CD14-positive monocyte (primary cell): ENCODE measurements at regions not wholly inside any gene's neighbourhood (a gene's known extent, or its start where the extent isn't known, plus 50 kb on each side); places are given as distances from the start of the nearest gene placed in this dataset.

Source experiments
- DNase-seq, 3 donors: peaks; one replicate each; pipeline ENCODE4 v3.0.0-alpha.2; 2011 to 2022
- H2AFZ ChIP-seq: 2 replicates; pipeline ENCODE4 v1.6.0; 2012; ENCODE audit warnings: mild to moderate bottlenecking, low read depth, low read length, inconsistent platforms; ENCODE audit not compliant: insufficient read depth, poor library complexity, severe bottlenecking
- H3K27ac ChIP-seq, 2 donors: 1 replicate in 1 of 2; 2 replicates in 1 of 2; pipeline ENCODE4 v1.5.1; 2012 to 2013; ENCODE audit warnings: low read length in 2 of 2, control low read depth in 1 of 2, inconsistent platforms in 1 of 2, low read depth in 1 of 2, mild to moderate bottlenecking in 1 of 2
- H3K27me3 ChIP-seq, 2 donors: one replicate each; pipeline versions ENCODE4 v1.6.0 to v1.6.1; 2011 to 2013; ENCODE audit warnings: low read length in 2 of 2; ENCODE audit not compliant: control insufficient read depth in 2 of 2, insufficient read depth in 2 of 2
- H3K36me3 ChIP-seq, 2 donors: replicated peaks in 1 of 2; 1 replicate in 1 of 2; 2 replicates in 1 of 2; pipeline versions ENCODE4 v1.5.1 to v1.6.1; 2012 to 2013; ENCODE audit warnings: low read length in 2 of 2, control low read depth in 1 of 2, inconsistent platforms in 1 of 2, mild to moderate bottlenecking in 1 of 2; ENCODE audit not compliant: insufficient read depth in 2 of 2, control insufficient read depth in 1 of 2
- H3K4me1 ChIP-seq, 2 donors: 1 replicate in 1 of 2; 2 replicates in 1 of 2; pipeline versions ENCODE4 v1.5.1 to v1.6.1; 2012 to 2013; ENCODE audit warnings: low read length in 2 of 2, control low read depth in 1 of 2, inconsistent platforms in 1 of 2, mild to moderate bottlenecking in 1 of 2, moderate library complexity in 1 of 2; ENCODE audit not compliant: insufficient read depth in 2 of 2, control insufficient read depth in 1 of 2
- H3K4me2 ChIP-seq: replicated peaks from 2 replicates; pipeline ENCODE3; 2012; ENCODE audit warnings: low read length, moderate library complexity, mild to moderate bottlenecking; ENCODE audit not compliant: poor library complexity, severe bottlenecking; ENCODE audit errors: extremely low read depth
- H3K4me3 ChIP-seq, 3 experiments: fragments of 200-600 bp in 1 of 3; sonication (generic) in 1 of 3; replicated peaks in 1 of 3; 1 replicate in 2 of 3; 2 replicates in 1 of 3; pipeline ENCODE4 v1.5.1; 2011 to 2013; ENCODE audit warnings: low read length in 3 of 3, mild to moderate bottlenecking in 3 of 3, control low read depth in 2 of 3, low read depth in 2 of 3, inconsistent platforms in 1 of 3, moderate library complexity in 1 of 3
- H3K79me2 ChIP-seq: 2 replicates; pipeline ENCODE4 v1.6.0; 2012; ENCODE audit warnings: mild to moderate bottlenecking, control low read depth, inconsistent platforms, low read length, moderate library complexity; ENCODE audit not compliant: insufficient read depth
- H3K9ac ChIP-seq: 2 replicates; pipeline ENCODE4 v1.6.0; 2017; ENCODE audit warnings: low read length, mild to moderate bottlenecking; ENCODE audit not compliant: insufficient read depth, poor library complexity, severe bottlenecking
- H3K9me3 ChIP-seq, 2 donors: replicated peaks in 1 of 2; 1 replicate in 1 of 2; 2 replicates in 1 of 2; pipeline versions ENCODE4 v1.5.1 to v1.6.1; 2012 to 2013; ENCODE audit warnings: low read length in 2 of 2, control low read depth in 1 of 2; ENCODE audit not compliant: control insufficient read depth in 1 of 2, insufficient read depth in 1 of 2
- H4K20me1 ChIP-seq: 2 replicates; pipeline ENCODE4 v1.6.0; 2012; ENCODE audit warnings: mild to moderate bottlenecking, low read length, control low read depth, moderate library complexity; ENCODE audit not compliant: insufficient read depth
- H3K27ac Mint-ChIP-seq, 7 donors: one replicate each; pipeline ENCODE4 v1.8.0; 2020; ENCODE audit warnings: mild to moderate bottlenecking in 7 of 7, mixed read lengths in 7 of 7, moderate library complexity in 6 of 7, inconsistent platforms in 2 of 7
- H3K27me3 Mint-ChIP-seq, 3 donors: one replicate each; pipeline ENCODE4 v1.8.0; 2021 to 2022; ENCODE audit warnings: low read depth in 3 of 3, mild to moderate bottlenecking in 3 of 3, mixed read lengths in 3 of 3, moderate library complexity in 3 of 3, inconsistent platforms in 1 of 3
- H3K36me3 Mint-ChIP-seq, 2 donors: one replicate each; pipeline ENCODE4 v1.8.0; 2020; ENCODE audit warnings: mixed read lengths in 2 of 2, inconsistent platforms in 1 of 2, mild to moderate bottlenecking in 1 of 2
- H3K4me1 Mint-ChIP-seq: one replicate; pipeline ENCODE4 v1.8.0; 2020; ENCODE audit warnings: mild to moderate bottlenecking, mixed read lengths
- H3K4me3 Mint-ChIP-seq, 2 donors: one replicate each; pipeline ENCODE4 v1.8.0; 2020; ENCODE audit warnings: mild to moderate bottlenecking in 2 of 2, mixed read lengths in 2 of 2, moderate library complexity in 1 of 2
- H3K9me3 Mint-ChIP-seq, 7 donors: one replicate each; pipeline ENCODE4 v1.8.0; 2020 to 2022; ENCODE audit warnings: mixed read lengths in 7 of 7, mild to moderate bottlenecking in 6 of 7, moderate library complexity in 6 of 7, inconsistent platforms in 2 of 7
- CTCF ChIP-seq: fragments of 200-600 bp; IDR thresholded peaks from one replicate; pipeline ENCODE4 v1.8.0; 2022; ENCODE audit warnings: antibody characterized with exemption, mild to moderate bottlenecking
- WGBS: methylation state at CpG from one replicate; pipeline ENCODE4 v1.1.5; 2013; ENCODE audit warnings: missing lambda C conversion rate; ENCODE audit not compliant: insufficient coverage; 5-methylcytosine and 5-hydroxymethylcytosine counted together
- intact Hi-C, 2 donors: fragments of 100-400 bp; cut with micrococcal nuclease; formaldehyde crosslinking; loops; one replicate each; pipeline versions ENCODE4 v1.15.0 to v1.15.1; 2023

GRCh38 chr7:81221527-81222217 lies 302.8 kb upstream of the SEMA3C start:
- Mint-ChIP-seq H3K27me3 (peaks cover 0 to 3% (median 0%) of the 10 kb centered on the region in 3 donors), H3K4me3 (no peak overlapping the region), H3K4me1 (no peaks in the 10 kb centered on the region), H3K9me3 (peaks cover 4 to 22% (median 9%) of the 10 kb centered on the region in 7 donors), H3K36me3 (no peaks in the 10 kb centered on the region), H3K27ac (peak overlapping the region in 2 of 7 donors; percentile 31 to 57)
- no peak for DNase-seq
- Histone ChIP-seq H3K27ac (no peak overlapping the region), H3K4me2 (no peak overlapping the region), H3K9ac (no peak overlapping the region), H3K4me3 (no peak overlapping the region), H3K79me2 (no peaks in the 10 kb centered on the region), H3K27me3 (no peaks in the 10 kb centered on the region), H3K4me1 (no peaks in the 10 kb centered on the region), H4K20me1 (no peaks in the 10 kb centered on the region), H3K9me3 (peaks cover 5 to 8% of the 10 kb centered on the region in 2 donors), H3K36me3 (no peaks in the 10 kb centered on the region), H2AFZ (no peak overlapping the region)
- no peak for TF ChIP-seq CTCF
- intact Hi-C loops = no loop called here
- WGBS = no CpG with 5 or more reads among the region's 3 CpGs

- Mint-ChIP-seq H3K27me3 (peaks cover 0 to 3% (median 1%) of the 10 kb centered on the region in 3 donors), H3K4me3 (no peak overlapping the region), H3K36me3 (no peaks in the 10 kb centered on the region), H3K4me1 (no peaks in the 10 kb centered on the region), H3K27ac (no peak overlapping the region), H3K9me3 (peaks cover 2 to 12% (median 6%) of the 10 kb centered on the region in 7 donors)
- intact Hi-C loops = no loop called here
- no CpG with 5 or more reads among the region's 2 CpGs for WGBS
- Histone ChIP-seq H3K79me2 (no peaks in the 10 kb centered on the region), H3K9ac (no peak overlapping the region), H3K27me3 (no peaks in the 10 kb centered on the region), H2AFZ (no peak overlapping the region), H3K9me3 (peaks cover 0 to 8% of the 10 kb centered on the region in 2 donors), H4K20me1 (no peaks in the 10 kb centered on the region), H3K36me3 (no peaks in the 10 kb centered on the region), H3K4me3 (no peak overlapping the region), H3K27ac (no peak overlapping the region), H3K4me1 (no peaks in the 10 kb centered on the region), H3K4me2 (no peak overlapping the region)
- no peak for DNase-seq
- TF ChIP-seq CTCF = no peak
These were observed 299.7 kb upstream of the SEMA3C start for GRCh38 chr7:81218480-81219106.
